PC-9 (cell line): ENCODE measurements at regions not wholly inside any gene's neighbourhood (a gene's known extent, or its start where the extent isn't known, plus 50 kb on each side); places are given as distances from the start of the nearest gene placed in this dataset.

Experiments used
- CTCF ChIP-seq: fragments of 200-600 bp; sonication (generic); conservative IDR thresholded peaks from 2 replicates; pipeline ENCODE4 v1.6.1; 2017; ENCODE audit warnings: mixed run types, antibody characterized with exemption, mild to moderate bottlenecking, moderate library complexity
- EZH2 ChIP-seq: fragments of 200-600 bp; sonication (generic); IDR thresholded peaks from 2 replicates; pipeline ENCODE4 v1.8.0; 2017; ENCODE audit warnings: antibody characterized with exemption, low read depth

GRCh38 chr16:72536723-72537435 lies 364.9 kb upstream of the PMFBP1 start:
- TF ChIP-seq CTCF (no peak), EZH2 (no peak)
